ENCODE measurements at regions not wholly inside any gene's neighbourhood (a gene's known extent, or its start where the extent isn't known, plus 50 kb on each side); places are given as distances from the start of the nearest gene placed in this dataset.

- TF ChIP-seq, protein P1, sequence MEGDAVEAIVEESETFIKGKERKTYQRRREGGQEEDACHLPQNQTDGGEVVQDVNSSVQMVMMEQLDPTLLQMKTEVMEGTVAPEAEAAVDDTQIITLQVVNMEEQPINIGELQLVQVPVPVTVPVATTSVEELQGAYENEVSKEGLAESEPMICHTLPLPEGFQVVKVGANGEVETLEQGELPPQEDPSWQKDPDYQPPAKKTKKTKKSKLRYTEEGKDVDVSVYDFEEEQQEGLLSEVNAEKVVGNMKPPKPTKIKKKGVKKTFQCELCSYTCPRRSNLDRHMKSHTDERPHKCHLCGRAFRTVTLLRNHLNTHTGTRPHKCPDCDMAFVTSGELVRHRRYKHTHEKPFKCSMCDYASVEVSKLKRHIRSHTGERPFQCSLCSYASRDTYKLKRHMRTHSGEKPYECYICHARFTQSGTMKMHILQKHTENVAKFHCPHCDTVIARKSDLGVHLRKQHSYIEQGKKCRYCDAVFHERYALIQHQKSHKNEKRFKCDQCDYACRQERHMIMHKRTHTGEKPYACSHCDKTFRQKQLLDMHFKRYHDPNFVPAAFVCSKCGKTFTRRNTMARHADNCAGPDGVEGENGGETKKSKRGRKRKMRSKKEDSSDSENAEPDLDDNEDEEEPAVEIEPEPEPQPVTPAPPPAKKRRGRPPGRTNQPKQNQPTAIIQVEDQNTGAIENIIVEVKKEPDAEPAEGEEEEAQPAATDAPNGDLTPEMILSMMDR (IDR thresholded peaks at IDR 0.05): no peak
- TF ChIP-seq POLR2A (IDR thresholded peaks at IDR 0.05): no peak
Measured at GRCh38 chr2:155695505-155695904, 637.0 kb downstream of the NR4A2 start.

GRCh38 chr2:155692856-155693255, 639.7 kb downstream of the NR4A2 start:
- Histone ChIP-seq H3K27ac (no peak overlapping the region), H3K9me3 (no peaks in the 10 kb centered on the region), H3K4me3 (no peak overlapping the region), H3K4me1 (no peaks in the 10 kb centered on the region), H3K36me3 (no peaks in the 10 kb centered on the region), H3K27me3 (no peaks in the 10 kb centered on the region)
- no peak for DNase-seq
- TF ChIP-seq, protein P1 (IDR thresholded peaks at IDR 0.05): no peak
- TF ChIP-seq POLR2A (IDR thresholded peaks at IDR 0.05): no peak

More at GRCh38 chr2:155695505-155695904, 637.0 kb downstream of the NR4A2 start:
- no peak overlapping the region for H3K27ac ChIP-seq
- no peaks in the 10 kb centered on the region for H3K36me3 ChIP-seq
- no peak for DNase-seq
- H3K27me3 ChIP-seq: no peaks in the 10 kb centered on the region
- no peaks in the 10 kb centered on the region for H3K9me3 ChIP-seq
- H3K4me3 ChIP-seq: no peak overlapping the region
- H3K4me1 ChIP-seq: no peaks in the 10 kb centered on the region

GRCh38 chr2:155692106-155692505, 640.4 kb downstream of the NR4A2 start:
- Histone ChIP-seq H3K36me3 (no peaks in the 10 kb centered on the region), H3K9me3 (no peaks in the 10 kb centered on the region), H3K27me3 (no peaks in the 10 kb centered on the region), H3K4me1 (no peaks in the 10 kb centered on the region), H3K27ac (no peak overlapping the region), H3K4me3 (no peak overlapping the region)
- no peak for DNase-seq
- TF ChIP-seq POLR2A (IDR thresholded peaks at IDR 0.05): no peak
- TF ChIP-seq, protein P1 (IDR thresholded peaks at IDR 0.05): no peak

GRCh38 chr2:155690785-155691184, 641.7 kb downstream of the NR4A2 start:
- no peak for DNase-seq
- Histone ChIP-seq H3K27me3 (no peaks in the 10 kb centered on the region), H3K4me3 (no peak overlapping the region), H3K36me3 (no peaks in the 10 kb centered on the region), H3K9me3 (no peaks in the 10 kb centered on the region), H3K27ac (no peak overlapping the region), H3K4me1 (no peaks in the 10 kb centered on the region)
- TF ChIP-seq, protein P1 (IDR thresholded peaks at IDR 0.05): no peak
- no peak for TF ChIP-seq POLR2A (IDR thresholded peaks at IDR 0.05)

DNA sequence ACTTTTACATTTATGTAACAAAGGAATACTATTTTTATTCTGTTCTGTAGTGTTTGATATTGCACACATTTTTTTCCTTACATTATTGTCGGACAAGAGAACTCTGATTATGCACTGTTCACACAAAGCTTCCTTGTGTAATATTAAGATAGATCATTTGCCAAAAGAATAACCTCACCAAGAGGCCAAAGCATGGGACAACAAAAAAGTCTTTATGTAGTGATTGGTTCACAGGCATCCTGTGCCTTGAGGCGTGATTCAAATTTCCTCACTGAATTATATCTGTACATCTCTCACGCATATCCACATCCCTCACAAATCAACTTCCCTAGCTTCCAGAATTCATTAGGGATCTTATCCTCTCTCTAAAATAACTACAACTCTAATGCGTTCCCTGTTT, 642.7 kb downstream of the NR4A2 start:
- Histone ChIP-seq H3K4me1 (no peaks in the 10 kb centered on the region), H3K36me3 (no peaks in the 10 kb centered on the region), H3K4me3 (no peak overlapping the region), H3K27ac (no peak overlapping the region), H3K9me3 (no peaks in the 10 kb centered on the region), H3K27me3 (no peaks in the 10 kb centered on the region)
- no peak for TF ChIP-seq POLR2A (IDR thresholded peaks at IDR 0.05)
- TF ChIP-seq, protein P1 (IDR thresholded peaks at IDR 0.05): no peak
- DNase-seq: no peak

DNA sequence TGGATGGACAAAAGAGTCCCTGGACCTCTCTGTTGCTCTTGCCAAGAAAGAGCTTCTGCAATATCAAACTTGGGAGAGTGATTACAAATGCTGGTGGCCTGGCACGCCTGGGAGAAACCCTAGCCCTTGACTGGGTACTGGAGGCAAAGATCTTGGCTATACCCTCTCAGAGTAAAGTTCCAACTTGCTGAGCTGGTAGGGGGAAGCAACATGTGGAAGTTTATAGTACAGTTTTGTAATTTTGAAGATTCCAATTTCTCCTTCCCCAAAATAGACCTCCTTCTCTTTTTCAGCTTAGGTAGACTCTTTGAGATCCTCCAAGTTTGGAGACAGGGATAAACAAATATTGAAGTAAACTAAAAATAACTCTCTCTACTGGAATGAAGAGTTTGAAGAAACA, 645.3 kb downstream of the NR4A2 start:
- no peaks in the 10 kb centered on the region for H3K9me3 ChIP-seq
- H3K4me3 ChIP-seq: no peak overlapping the region
- no peak for DNase-seq
- H3K27ac ChIP-seq: no peak overlapping the region
- H3K4me1 ChIP-seq: no peaks in the 10 kb centered on the region
- H3K27me3 ChIP-seq: no peaks in the 10 kb centered on the region
- TF ChIP-seq, protein P1 (IDR thresholded peaks at IDR 0.05): no peak
- TF ChIP-seq POLR2A (IDR thresholded peaks at IDR 0.05): no peak
- no peaks in the 10 kb centered on the region for H3K36me3 ChIP-seq

Data from Peyer's patch (tissue), 4 donors.